NOMO-1 treated with dmso at 0.1 percent for 144 hours (cell line): ENCODE measurements at regions not wholly inside any gene's neighbourhood (a gene's known extent, or its start where the extent isn't known, plus 50 kb on each side); places are given as distances from the start of the nearest gene placed in this dataset.

Experiments used
- DNase-seq: peaks from one replicate; lab custom pipeline; 2025; ENCODE audit not compliant: unreplicated experiment; lab: John Stamatoyannopoulos, UW

GRCh38 chr11:31912808-31913207 is 101.7 kb upstream of the PAX6 start:
- DNase-seq = no peak

GRCh38 chr11:31910950-31911576 is 99.9 kb upstream of the PAX6 start:
- DNase-seq = no peak

DNA sequence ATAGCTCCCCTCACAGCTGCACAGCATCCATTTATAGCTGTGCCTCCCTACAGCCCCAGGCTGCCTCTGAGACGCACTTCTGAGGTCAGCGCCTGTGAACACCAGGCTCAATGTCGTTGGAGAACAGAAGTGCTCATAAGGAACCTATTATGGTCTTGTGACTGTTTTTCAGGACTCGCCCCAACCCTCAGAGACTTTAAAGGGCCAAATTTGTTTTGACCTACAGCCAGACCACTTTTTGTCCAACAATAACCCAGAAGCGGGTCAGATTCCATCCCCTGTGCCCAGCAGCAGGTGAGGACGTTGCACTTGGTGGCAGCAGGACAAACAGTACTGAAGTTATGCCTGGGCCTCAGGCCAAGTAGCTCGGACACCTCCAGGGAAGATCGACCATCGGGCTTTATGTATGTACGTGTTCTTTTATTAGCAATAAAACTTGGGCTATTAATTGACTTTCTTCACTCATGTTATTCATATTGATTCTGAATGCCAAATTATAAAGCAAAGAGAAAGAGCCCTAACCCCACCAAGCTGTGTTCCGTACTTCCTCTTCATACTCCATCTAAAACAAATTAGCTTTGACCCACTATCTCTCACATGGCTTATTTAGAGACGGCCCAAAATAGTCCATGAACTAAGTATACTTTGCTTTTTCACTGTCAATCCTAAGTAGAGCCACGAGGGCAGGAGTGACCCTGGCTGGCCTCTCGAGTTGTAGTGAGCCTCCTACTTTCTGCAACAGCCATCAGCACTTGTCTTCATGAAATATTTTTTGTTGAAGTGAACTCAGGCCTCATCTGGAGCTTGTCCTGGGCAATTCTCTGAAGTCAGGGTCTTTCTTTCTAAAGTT is 92.3 kb upstream of the PAX6 start:
- no peak for DNase-seq

DNA sequence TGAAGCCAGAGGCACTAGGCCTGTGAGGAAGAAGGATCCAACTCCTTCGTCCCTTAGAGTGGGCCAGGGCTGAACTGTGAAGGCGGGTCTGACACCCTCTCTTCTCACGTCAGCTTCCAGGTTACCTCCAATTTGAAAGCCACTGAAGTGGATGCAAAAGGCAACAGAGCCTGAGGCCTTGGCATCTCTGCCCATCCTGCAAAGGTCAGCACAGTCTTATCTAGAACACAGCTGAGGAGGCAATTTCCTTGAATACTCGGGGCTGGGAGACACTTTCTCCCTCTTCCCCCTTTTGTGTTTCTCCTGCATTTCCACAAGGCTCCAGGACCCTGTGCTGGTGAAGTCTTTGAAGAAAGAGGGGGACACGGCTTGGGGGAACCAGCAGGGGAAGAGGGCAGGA is 91.6 kb upstream of the PAX6 start:
- DNase-seq = no peak

DNA sequence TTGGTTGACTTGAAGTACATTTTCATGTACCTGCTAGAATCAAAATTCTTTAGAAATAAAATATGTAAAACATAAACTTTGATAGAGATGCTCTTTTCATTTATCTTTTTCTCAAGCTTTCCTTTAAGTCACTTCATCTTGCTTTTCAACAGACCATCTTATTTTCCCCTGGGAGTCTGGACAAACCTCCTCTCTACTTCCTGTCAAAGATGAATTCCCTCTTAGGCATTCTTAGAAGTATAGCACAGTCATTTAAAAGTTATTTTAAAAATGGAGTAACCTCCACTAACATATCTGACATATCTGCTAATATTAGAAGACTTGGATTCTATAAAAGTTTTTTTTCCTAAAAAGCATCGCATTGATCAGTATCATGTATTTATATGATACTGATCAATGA is 84.8 kb upstream of the PAX6 start:
- DNase-seq = no peak

GRCh38 chr11:31887180-31887579 is 76.1 kb upstream of the PAX6 start:
- DNase-seq = no peak

- no peak for DNase-seq
These were observed 73.0 kb upstream of the PAX6 start for GRCh38 chr11:31884080-31884479.

DNA sequence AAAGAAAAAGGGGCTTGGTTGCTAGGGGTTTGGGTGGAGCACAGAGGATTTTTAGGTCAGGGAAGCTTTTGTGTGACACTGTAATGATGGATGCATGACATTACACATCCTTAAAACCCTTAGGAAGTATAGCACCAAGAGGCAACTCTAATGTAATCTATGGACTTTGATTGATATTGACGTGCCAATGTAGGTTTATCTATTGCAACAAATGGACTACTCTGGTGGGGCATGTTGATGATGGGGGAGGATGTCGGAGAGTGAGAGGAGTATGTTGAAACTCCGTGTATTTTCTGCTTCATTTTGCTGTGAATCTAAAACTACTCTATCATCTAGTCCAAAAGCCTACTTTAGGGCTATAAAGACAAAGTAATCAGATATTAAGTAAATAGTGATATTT is 72.3 kb upstream of the PAX6 start:
- no peak for DNase-seq

- no peak for DNase-seq
These were observed 71.8 kb upstream of the PAX6 start for GRCh38 chr11:31882951-31883392.

DNA sequence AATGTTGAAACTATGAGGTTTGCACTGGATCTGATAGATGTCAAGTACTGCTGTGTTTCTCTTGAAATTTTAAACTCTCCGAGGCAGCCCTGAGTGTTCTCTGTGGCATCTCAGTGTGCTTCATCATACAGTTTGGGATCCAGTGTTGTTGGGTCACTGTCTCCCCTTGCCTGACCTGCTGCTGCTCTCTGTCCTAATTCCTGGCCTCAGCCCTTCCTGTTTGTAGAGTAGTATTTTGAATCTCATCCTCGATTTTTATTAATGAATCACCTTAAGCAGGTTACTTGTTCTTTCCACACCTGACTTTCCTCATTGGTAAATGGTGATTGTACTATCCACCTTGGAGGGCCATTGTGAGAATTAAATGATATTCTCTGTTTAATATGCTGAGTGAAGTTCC is 70.7 kb upstream of the PAX6 start:
- no peak for DNase-seq

DNA sequence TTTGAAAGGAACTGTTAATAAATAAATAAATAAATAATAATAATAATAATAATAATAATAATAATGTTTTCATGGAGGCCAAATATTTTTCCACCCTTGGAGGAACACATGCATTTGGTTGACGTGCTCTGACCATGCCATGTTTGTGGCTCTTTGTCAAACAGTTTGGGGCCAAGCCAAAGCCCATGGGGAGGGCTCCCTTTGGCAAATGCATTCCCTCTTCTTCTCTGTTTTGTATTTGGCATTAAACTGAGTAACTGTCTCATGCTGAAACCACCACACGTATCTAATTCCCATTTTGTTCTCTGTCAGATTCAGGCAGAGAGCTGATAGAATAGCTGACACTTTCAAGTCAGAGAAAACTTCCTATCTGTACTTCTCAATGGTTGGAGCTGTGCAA is 68.6 kb upstream of the PAX6 start:
- DNase-seq = no peak

- no peak for DNase-seq
These were observed 66.7 kb upstream of the PAX6 start for GRCh38 chr11:31877863-31878262.

- DNase-seq = no peak
These were observed 66.0 kb upstream of the PAX6 start for GRCh38 chr11:31877083-31877482.

GRCh38 chr11:31875866-31876560 is 64.9 kb upstream of the PAX6 start:
- no peak for DNase-seq

DNA sequence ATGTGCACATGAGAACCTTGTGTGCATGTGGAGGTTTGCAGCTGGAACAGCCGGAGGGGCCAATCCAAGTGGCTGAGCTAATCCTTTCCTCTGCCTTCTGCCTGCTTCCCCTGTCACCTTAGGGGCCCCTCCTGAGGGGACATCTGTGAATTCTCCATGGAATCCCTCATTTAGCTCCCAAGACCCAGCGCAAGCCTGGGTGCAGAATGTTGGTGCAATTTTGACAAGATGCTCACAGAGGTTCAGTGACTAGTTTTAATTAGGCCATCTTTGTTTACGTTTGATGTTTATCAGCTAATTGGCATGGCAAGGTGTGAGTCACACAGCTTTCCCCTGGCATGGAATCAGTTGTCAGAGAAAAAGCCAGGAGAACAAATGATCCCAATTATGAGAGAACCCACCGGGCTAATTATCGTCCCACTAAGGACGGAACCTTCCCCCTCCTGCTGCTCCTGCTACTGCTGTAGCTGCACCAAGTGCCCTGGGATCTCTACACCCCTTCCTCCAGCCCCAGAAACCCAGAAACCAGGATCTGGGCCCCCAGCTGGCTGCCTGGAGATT is 63.6 kb upstream of the PAX6 start:
- no peak for DNase-seq

GRCh38 chr11:31873124-31873523 is 62.0 kb upstream of the PAX6 start:
- no peak for DNase-seq

DNA sequence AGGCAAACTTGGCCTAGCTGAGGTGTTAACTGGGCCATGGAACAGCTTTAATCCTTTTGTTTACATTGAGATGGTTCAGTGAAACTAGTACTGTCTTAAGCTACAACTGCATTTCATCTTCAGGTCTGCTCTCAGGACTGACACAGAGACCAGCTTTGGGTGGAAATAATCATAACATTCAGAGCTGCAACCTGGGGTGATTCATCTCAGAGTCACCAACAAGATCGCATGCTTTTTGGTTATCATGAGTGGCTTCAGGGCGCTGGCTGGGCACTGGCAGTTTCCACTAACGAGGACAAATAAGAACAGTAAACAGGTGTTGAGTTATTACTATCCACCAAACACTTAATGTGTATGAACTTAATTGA is 60.9 kb upstream of the PAX6 start:
- DNase-seq = no peak

- DNase-seq = no peak
These were observed 60.4 kb upstream of the PAX6 start for GRCh38 chr11:31871310-31872075.

GRCh38 chr11:31870609-31871309 is 59.6 kb upstream of the PAX6 start:
- peak; percentile 2 for DNase-seq

GRCh38 chr11:31869986-31870385 is 58.9 kb upstream of the PAX6 start:
- DNase-seq = no peak
